GM12892 (cell line): ENCODE measurements at regions not wholly inside any gene's neighbourhood (a gene's known extent, or its start where the extent isn't known, plus 50 kb on each side); places are given as distances from the start of the nearest gene placed in this dataset.

Source experiments
- POLR2A ChIP-seq: IDR thresholded peaks from 2 replicates; pipeline ENCODE4 v1.6.1; 2011; ENCODE audit warnings: low read depth, low read length, control low read depth
- TAF1 ChIP-seq: IDR thresholded peaks from 2 replicates; pipeline ENCODE4 v1.6.1; 2011; ENCODE audit warnings: low read depth, mild to moderate bottlenecking, control low read depth, low read length, borderline replicate concordance

DNA sequence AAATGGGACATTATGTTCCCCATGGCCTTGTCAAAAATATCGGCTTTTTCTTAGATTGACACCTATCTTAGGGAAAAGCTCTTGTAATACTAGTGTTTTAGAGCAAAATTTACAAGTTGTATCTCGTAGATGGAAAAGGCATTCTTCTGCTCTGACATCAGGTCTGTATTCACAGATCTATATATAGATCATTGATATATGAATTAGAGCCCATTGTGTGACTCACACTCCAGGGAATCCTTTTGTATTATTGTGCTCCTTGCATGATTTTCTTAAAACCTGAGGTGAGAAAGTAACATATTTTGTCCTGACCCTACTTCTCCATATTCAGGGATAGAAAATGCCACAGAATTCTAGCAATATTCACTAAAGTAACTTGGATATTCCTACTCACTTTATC, 1160.8 kb upstream of the B3GALT2 start:
- TF ChIP-seq TAF1 (no peak), POLR2A (no peak)
